NCI-H2227 (cell line): ENCODE measurements at regions not wholly inside any gene's neighbourhood (a gene's known extent, or its start where the extent isn't known, plus 50 kb on each side); places are given as distances from the start of the nearest gene placed in this dataset.

Source experiments
- DNase-seq: peaks from one replicate; lab custom pipeline; 2025; ENCODE audit not compliant: unreplicated experiment; lab: John Stamatoyannopoulos, UW

GRCh38 chr1:181863736-181864135 is 197.8 kb downstream of the ZNF648 start:
- DNase-seq = no peak

DNA sequence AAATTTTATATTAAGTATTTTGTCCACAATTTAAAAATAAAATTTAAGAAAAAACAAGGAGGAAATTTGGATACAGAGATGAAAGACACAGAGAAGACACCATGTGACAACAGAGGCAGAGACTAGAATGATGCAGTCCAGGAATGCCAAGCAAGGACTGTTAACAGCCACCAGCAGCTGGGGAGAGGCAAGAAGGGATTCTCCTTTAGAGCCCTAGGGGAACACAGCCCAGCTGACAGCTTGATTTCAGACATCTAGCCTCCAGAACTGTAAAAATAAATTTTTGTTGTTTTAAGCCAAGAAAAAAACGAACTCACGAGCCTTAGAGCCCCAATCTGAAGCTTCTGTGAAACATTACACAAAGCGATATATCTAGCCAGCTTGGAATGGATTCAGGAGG is 198.5 kb downstream of the ZNF648 start:
- no peak for DNase-seq

DNA sequence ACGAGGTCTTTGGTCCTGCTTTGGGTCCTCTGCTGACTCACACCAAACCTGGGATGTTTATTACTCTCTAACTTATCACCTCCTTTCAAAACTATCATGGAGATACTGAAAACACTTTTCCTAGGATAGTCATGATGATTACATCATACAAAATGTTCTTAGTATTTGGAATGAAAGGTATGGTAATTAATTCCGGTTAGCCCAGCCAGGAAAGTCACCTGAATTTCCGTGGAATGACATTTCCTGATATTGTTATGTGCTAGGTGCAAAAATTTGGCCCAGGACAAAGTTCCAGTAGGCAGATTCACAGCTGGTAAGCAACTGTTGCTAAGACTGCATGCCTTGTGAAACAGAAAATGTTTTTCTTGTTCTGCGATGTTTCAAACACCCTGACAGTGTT is 203.4 kb downstream of the ZNF648 start:
- DNase-seq = no peak
